ENCODE measurements at regions not wholly inside any gene's neighbourhood (a gene's known extent, or its start where the extent isn't known, plus 50 kb on each side); places are given as distances from the start of the nearest gene placed in this dataset.

DNA sequence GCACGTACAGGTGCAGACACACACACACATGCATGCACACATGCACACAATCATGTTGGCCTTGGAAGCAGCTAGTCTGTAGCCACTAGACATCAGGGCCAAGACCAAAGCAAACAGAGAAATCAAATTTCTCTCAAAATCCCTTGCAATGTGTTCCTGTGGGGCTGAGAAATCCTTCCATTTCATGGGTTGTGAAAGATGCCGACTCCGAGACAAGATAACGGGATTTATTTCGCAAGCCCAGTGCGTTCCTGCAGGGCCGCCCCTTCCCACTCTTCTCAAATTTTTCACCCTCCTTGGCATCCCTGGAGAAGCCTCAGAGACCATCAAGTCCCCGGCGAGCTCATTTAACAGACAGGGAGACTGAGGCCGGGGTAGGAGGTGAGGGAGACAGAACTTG lies 366.7 kb downstream of the MN1 start:
- TF ChIP-seq PATZ1 (CRISPR knock-in tag; IDR thresholded peaks at IDR 0.05; ENCODE audit: borderline replicate concordance) (no peak), ZNF8 (CRISPR knock-in tag; IDR thresholded peaks at IDR 0.05) (no peak), GLIS3 (CRISPR knock-in tag; IDR thresholded peaks at IDR 0.05) (no peak), TCF4 (CRISPR knock-in tag; IDR thresholded peaks at IDR 0.05; ENCODE audit: borderline replicate concordance) (no peak), ARNTL (CRISPR knock-in tag; IDR thresholded peaks at IDR 0.05; ENCODE audit: borderline replicate concordance, low read depth) (no peak), ESRRG (CRISPR knock-in tag; IDR thresholded peaks at IDR 0.05) (no peak), TSHZ2 (CRISPR knock-in tag; IDR thresholded peaks at IDR 0.05) (no peak), CSDC2 (CRISPR knock-in tag; IDR thresholded peaks at IDR 0.05) (no peak), CREB5 (CRISPR knock-in tag; IDR thresholded peaks at IDR 0.05; ENCODE audit: low read depth) (no peak), OSR1 (CRISPR knock-in tag; IDR thresholded peaks at IDR 0.05) (no peak), CSRNP3 (CRISPR knock-in tag; IDR thresholded peaks at IDR 0.05) (no peak)
- no peak for ATAC-seq

- ATAC-seq, result peak; percentile 83
- no peak for TF ChIP-seq PATZ1 (CRISPR knock-in tag; IDR thresholded peaks at IDR 0.05; ENCODE audit: borderline replicate concordance)
- no peak for TF ChIP-seq TSHZ2 (CRISPR knock-in tag; IDR thresholded peaks at IDR 0.05)
- no peak for TF ChIP-seq PPARA (CRISPR knock-in tag; IDR thresholded peaks at IDR 0.05; ENCODE audit: borderline replicate concordance)
- no peak for TF ChIP-seq ZNF8 (CRISPR knock-in tag; IDR thresholded peaks at IDR 0.05)
- TF ChIP-seq TCF4 (CRISPR knock-in tag; IDR thresholded peaks at IDR 0.05; ENCODE audit: borderline replicate concordance), result peak; percentile 50; the same call in 1 of the 2 replicates
- TF ChIP-seq ESRRG (CRISPR knock-in tag; IDR thresholded peaks at IDR 0.05), result no peak
Measured at GRCh38 chr22:27435844-27436576, 365.5 kb downstream of the MN1 start.

DNA sequence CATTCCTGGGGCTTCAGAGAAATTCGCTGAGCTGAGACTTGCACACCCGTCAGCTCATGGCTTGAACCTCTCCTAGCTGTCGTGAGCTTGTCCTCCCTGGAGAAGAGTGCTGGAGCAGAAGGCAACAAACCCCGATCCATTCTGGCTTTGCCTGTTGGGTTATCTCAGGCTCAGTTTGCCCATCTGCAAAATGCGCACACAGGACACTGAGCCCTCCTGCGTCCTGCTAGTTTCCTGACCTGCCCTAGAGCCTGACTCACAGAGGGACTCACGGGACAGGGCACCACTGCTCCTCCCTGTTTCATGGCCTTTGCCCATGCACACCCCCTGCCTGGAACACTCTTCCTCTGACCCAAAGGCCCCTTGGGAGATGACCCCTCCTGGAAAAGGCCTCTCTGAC lies 365.0 kb downstream of the MN1 start:
- no peak for ATAC-seq
- TF ChIP-seq ZNF8 (CRISPR knock-in tag; IDR thresholded peaks at IDR 0.05) (no peak), CSRNP3 (CRISPR knock-in tag; IDR thresholded peaks at IDR 0.05) (no peak), SNAI2 (CRISPR knock-in tag; IDR thresholded peaks at IDR 0.05) (no peak), CREB5 (CRISPR knock-in tag; IDR thresholded peaks at IDR 0.05; ENCODE audit: low read depth) (no peak), PATZ1 (CRISPR knock-in tag; IDR thresholded peaks at IDR 0.05; ENCODE audit: borderline replicate concordance) (no peak), ESRRG (CRISPR knock-in tag; IDR thresholded peaks at IDR 0.05) (no peak), BACH2 (CRISPR knock-in tag; IDR thresholded peaks at IDR 0.05; ENCODE audit: borderline replicate concordance) (no peak), RARB (CRISPR knock-in tag; IDR thresholded peaks at IDR 0.05) (no peak), CSDC2 (CRISPR knock-in tag; IDR thresholded peaks at IDR 0.05) (no peak), OSR1 (CRISPR knock-in tag; IDR thresholded peaks at IDR 0.05) (no peak), TOX (CRISPR knock-in tag; IDR thresholded peaks at IDR 0.05; ENCODE audit: borderline replicate concordance) (no peak), ZNF70 (CRISPR knock-in tag; IDR thresholded peaks at IDR 0.05) (no peak), ARNTL (CRISPR knock-in tag; IDR thresholded peaks at IDR 0.05; ENCODE audit: borderline replicate concordance, low read depth) (no peak)
